ENCODE measurements at regions not wholly inside any gene's neighbourhood (a gene's known extent, or its start where the extent isn't known, plus 50 kb on each side); places are given as distances from the start of the nearest gene placed in this dataset.

- Histone ChIP-seq H3K27me3 (replicated peaks in 1 of 2; ENCODE audit: control insufficient read depth in 2 of 2, insufficient read depth in 2 of 2, low read length in 1 of 2) (no peaks in the 10 kb centered on the region), H3K4me2 (ENCODE audit: control insufficient read depth, insufficient read depth) (no peak overlapping the region), H3K79me2 (ENCODE audit: control insufficient read depth, insufficient read depth, low read length) (no peaks in the 10 kb centered on the region), H3K4me1 (ENCODE audit: control insufficient read depth, insufficient read depth, low read length) (no peaks in the 10 kb centered on the region), H3K9ac (ENCODE audit: control insufficient read depth, insufficient read depth, low read length) (no peak overlapping the region), H3K27ac (ENCODE audit: control insufficient read depth, insufficient read depth) (no peak overlapping the region), H3K4me3 (no peak overlapping the region), H3K9me3 (replicated peaks; ENCODE audit: control insufficient read depth, insufficient read depth, low read length) (no peaks in the 10 kb centered on the region), H2AFZ (ENCODE audit: control insufficient read depth, low read depth, low read length) (no peak overlapping the region), H4K20me1 (ENCODE audit: control insufficient read depth, insufficient read depth) (no peaks in the 10 kb centered on the region), H3K36me3 (ENCODE audit: control insufficient read depth in 2 of 2, insufficient read depth in 2 of 2, low read length in 1 of 2) (no peaks in the 10 kb centered on the region)
- CTCF ChIA-PET = no interaction called here
- SMC1A ChIA-PET (ENCODE audit: uncharacterized antibody, unreplicated experiment) = no interaction called here
- no TSS peak for BruUV-seq (replicated peaks)
- DNase-seq (ENCODE audit: low read depth, low spot score) (no peak), ATAC-seq (no peak), FAIRE-seq (no peak)
- POLR2A ChIA-PET = no interaction called here
- in situ Hi-C loops (cut with MboI) = no loop called here
- RAD21 ChIA-PET (ENCODE audit: unreplicated experiment) = no interaction called here
- TF ChIP-seq CTCF (IDR thresholded peaks at IDR 0.05 in 2 of 3, conservative IDR thresholded peaks at IDR 0.05 in 1 of 3; ENCODE audit: control insufficient read depth in 2 of 3, extremely low read depth in 1 of 3, insufficient read depth in 1 of 3, low read depth in 3 of 3, low read length in 3 of 3) (no peak), ASH2L (IDR thresholded peaks at IDR 0.05; ENCODE audit: borderline replicate concordance, low read depth) (no peak), YBX1 (IDR thresholded peaks at IDR 0.05) (no peak), ZNF274 (IDR thresholded peaks at IDR 0.05; ENCODE audit: insufficient read depth, insufficient read length) (no peak)
- 23% methylated on average over 1 of the region's 1 CpG for WGBS (ENCODE audit: insufficient coverage, insufficient replicate concordance, low lambda C conversion rate, missing lambda C conversion rate)
- intact Hi-C loops (cut with micrococcal nuclease; ENCODE audit: unreplicated experiment) = no loop called here
Observed at GRCh38 chr9:118503236-118503635, 799.0 kb downstream of the TLR4 start.

GRCh38 chr9:118510711-118511110, 806.5 kb downstream of the TLR4 start:
- SMC1A ChIA-PET (ENCODE audit: uncharacterized antibody, unreplicated experiment) = no interaction called here
- intact Hi-C loops (cut with micrococcal nuclease; ENCODE audit: unreplicated experiment) = no loop called here
- CTCF ChIA-PET = no interaction called here
- H3K4me3 ChIP-seq = no peak overlapping the region
- in situ Hi-C loops (cut with MboI) = no loop called here
- H4K20me1 ChIP-seq (ENCODE audit: control insufficient read depth, insufficient read depth) = no peaks in the 10 kb centered on the region
- H3K36me3 ChIP-seq (ENCODE audit: control insufficient read depth in 2 of 2, insufficient read depth in 2 of 2, low read length in 1 of 2) = no peaks in the 10 kb centered on the region
- DNase-seq (ENCODE audit: low read depth, low spot score) (no peak), ATAC-seq (no peak), FAIRE-seq (no peak)
- POLR2A ChIA-PET = no interaction called here
- no peak overlapping the region for H3K4me2 ChIP-seq (ENCODE audit: control insufficient read depth, insufficient read depth)
- H3K79me2 ChIP-seq (ENCODE audit: control insufficient read depth, insufficient read depth, low read length) = no peaks in the 10 kb centered on the region
- H3K4me1 ChIP-seq (ENCODE audit: control insufficient read depth, insufficient read depth, low read length) = no peaks in the 10 kb centered on the region
- H3K9me3 ChIP-seq (replicated peaks; ENCODE audit: control insufficient read depth, insufficient read depth, low read length) = no peaks in the 10 kb centered on the region
- RAD21 ChIA-PET (ENCODE audit: unreplicated experiment) = no interaction called here
- H3K9ac ChIP-seq (ENCODE audit: control insufficient read depth, insufficient read depth, low read length) = no peak overlapping the region
- H3K27ac ChIP-seq (ENCODE audit: control insufficient read depth, insufficient read depth) = no peak overlapping the region
- no TSS peak for BruUV-seq (replicated peaks)
- H3K27me3 ChIP-seq (replicated peaks in 1 of 2; ENCODE audit: control insufficient read depth in 2 of 2, insufficient read depth in 2 of 2, low read length in 1 of 2) = no peaks in the 10 kb centered on the region
- H2AFZ ChIP-seq (ENCODE audit: control insufficient read depth, low read depth, low read length) = no peak overlapping the region
- 18% methylated on average over 4 of the region's 4 CpGs for WGBS (ENCODE audit: insufficient coverage, insufficient replicate concordance, low lambda C conversion rate, missing lambda C conversion rate)
- TF ChIP-seq BCL3 (IDR thresholded peaks at IDR 0.05; ENCODE audit: borderline replicate concordance, insufficient read depth, low read depth, low read length, poor library complexity, severe bottlenecking) = no peak
- TF ChIP-seq TARDBP (IDR thresholded peaks at IDR 0.05; ENCODE audit: borderline replicate concordance) = no peak
- no peak for TF ChIP-seq E4F1 (IDR thresholded peaks at IDR 0.05; ENCODE audit: borderline replicate concordance, partially characterized antibody)
- TF ChIP-seq TBL1XR1 (IDR thresholded peaks at IDR 0.05; ENCODE audit: low read depth, low read length) = no peak
- TF ChIP-seq ZNF622 (IDR thresholded peaks at IDR 0.05) = no peak
- no peak for TF ChIP-seq NBN (IDR thresholded peaks at IDR 0.05)
- no peak for TF ChIP-seq ASH2L (IDR thresholded peaks at IDR 0.05; ENCODE audit: borderline replicate concordance, low read depth)
- no peak for TF ChIP-seq PAX8 (IDR thresholded peaks at IDR 0.05)
- no peak for TF ChIP-seq CREM (IDR thresholded peaks at IDR 0.05; ENCODE audit: low read depth)
- no peak for TF ChIP-seq POLR2A (IDR thresholded peaks at IDR 0.05; ENCODE audit: low read depth, low read length)

Measured in GM12878 (cell line).